NCI-H774 (cell line): ENCODE measurements at regions not wholly inside any gene's neighbourhood (a gene's known extent, or its start where the extent isn't known, plus 50 kb on each side); places are given as distances from the start of the nearest gene placed in this dataset.

Experiments used
- DNase-seq: peaks from one replicate; lab custom pipeline; 2025; lab: John Stamatoyannopoulos, UW

GRCh38 chr16:51430716-51431369, 279.8 kb upstream of the SALL1 start:
- no peak for DNase-seq

GRCh38 chr16:51429041-51429440, 278.0 kb upstream of the SALL1 start:
- no peak for DNase-seq

GRCh38 chr16:51427085-51427484, 276.0 kb upstream of the SALL1 start:
- no peak for DNase-seq

GRCh38 chr16:51426276-51426675, 275.2 kb upstream of the SALL1 start:
- no peak for DNase-seq

- DNase-seq = no peak
Measured at GRCh38 chr16:51420247-51420646, 269.2 kb upstream of the SALL1 start.

- no peak for DNase-seq
Measured at GRCh38 chr16:51419768-51420167, 268.7 kb upstream of the SALL1 start.

GRCh38 chr16:51418258-51418657, 267.2 kb upstream of the SALL1 start:
- no peak for DNase-seq

GRCh38 chr16:51416926-51417325, 265.9 kb upstream of the SALL1 start:
- no peak for DNase-seq

- no peak for DNase-seq
Measured at GRCh38 chr16:51410125-51410524, 259.1 kb upstream of the SALL1 start.

GRCh38 chr16:51409001-51409675, 258.1 kb upstream of the SALL1 start:
- no peak for DNase-seq

GRCh38 chr16:51408357-51408756, 257.3 kb upstream of the SALL1 start:
- no peak for DNase-seq

GRCh38 chr16:51407921-51408320, 256.9 kb upstream of the SALL1 start:
- no peak for DNase-seq

- DNase-seq = no peak
Measured at GRCh38 chr16:51407199-51407598, 256.1 kb upstream of the SALL1 start.

- no peak for DNase-seq
Measured at GRCh38 chr16:51405361-51405760, 254.3 kb upstream of the SALL1 start.

- DNase-seq = no peak
Measured at GRCh38 chr16:51404386-51404785, 253.3 kb upstream of the SALL1 start.

- no peak for DNase-seq
Measured at GRCh38 chr16:51402785-51403184, 251.7 kb upstream of the SALL1 start.

- no peak for DNase-seq
Measured at GRCh38 chr16:51402298-51402697, 251.2 kb upstream of the SALL1 start.

GRCh38 chr16:51401673-51402072, 250.6 kb upstream of the SALL1 start:
- no peak for DNase-seq

- DNase-seq = no peak
Measured at GRCh38 chr16:51399908-51400670, 249.0 kb upstream of the SALL1 start.

GRCh38 chr16:51394421-51394820, 243.4 kb upstream of the SALL1 start:
- no peak for DNase-seq

GRCh38 chr16:51393381-51394005, 242.4 kb upstream of the SALL1 start:
- DNase-seq = no peak

- no peak for DNase-seq
Measured at GRCh38 chr16:51392521-51393187, 241.6 kb upstream of the SALL1 start.
